CD4-positive, CD25-positive, alpha-beta regulatory T cell (primary cell): ENCODE measurements at regions not wholly inside any gene's neighbourhood (a gene's known extent, or its start where the extent isn't known, plus 50 kb on each side); places are given as distances from the start of the nearest gene placed in this dataset.
A peak's percentile ranks its signal among the peaks of the same experiment; 100 is the strongest.

Experiments
- ATAC-seq, 2 donors: fragments of 150-1000 bp; cut with Tn5 transposase; one replicate each; pipeline ENCODE4 v1.10.0; 2021; ENCODE audit warnings: low read depth in 2 of 2, moderate number of reproducible peaks in 2 of 2, moderate library complexity in 1 of 2
- DNase-seq, 3 donors: peaks; one replicate each; pipeline versions ENCODE4 v3.0.0 to v3.0.0-alpha.2; 2012 to 2022; ENCODE audit warnings: mixed read lengths in 1 of 3
- H3K27ac ChIP-seq: one replicate; pipeline ENCODE4 v1.7.0; 2013; ENCODE audit warnings: mild to moderate bottlenecking, low read length; ENCODE audit not compliant: insufficient read depth, poor library complexity, severe bottlenecking
- H3K27me3 ChIP-seq: one replicate; pipeline ENCODE4 v1.7.0; 2013; ENCODE audit warnings: low read length; ENCODE audit not compliant: control insufficient read depth, insufficient read depth
- H3K36me3 ChIP-seq: one replicate; pipeline ENCODE4 v1.7.0; 2013; ENCODE audit warnings: mild to moderate bottlenecking, low read length, moderate library complexity; ENCODE audit not compliant: control insufficient read depth, insufficient read depth
- H3K4me1 ChIP-seq: 2 replicates; pipeline ENCODE4 v1.7.0; 2013; ENCODE audit warnings: mild to moderate bottlenecking, low read length; ENCODE audit not compliant: insufficient read depth, control insufficient read depth, poor library complexity, severe bottlenecking
- H3K4me3 ChIP-seq: one replicate; pipeline ENCODE4 v1.7.0; 2013; ENCODE audit warnings: low read depth, mild to moderate bottlenecking, low read length, moderate library complexity
- H3K9me3 ChIP-seq, 2 experiments: 1 replicate in 1 of 2; 2 replicates in 1 of 2; pipeline ENCODE4 v1.7.0; 2013; ENCODE audit warnings: low read length in 2 of 2, mild to moderate bottlenecking in 1 of 2, moderate library complexity in 1 of 2; ENCODE audit not compliant: control insufficient read depth in 2 of 2
- H3K27ac Mint-ChIP-seq, 3 donors: one replicate each; pipeline ENCODE4 v1.8.0; 2020 to 2022; ENCODE audit warnings: mild to moderate bottlenecking in 3 of 3, mixed read lengths in 3 of 3, moderate library complexity in 2 of 3
- H3K27me3 Mint-ChIP-seq: one replicate; pipeline ENCODE4 v1.8.0; 2022; ENCODE audit warnings: mild to moderate bottlenecking, mixed read lengths
- H3K36me3 Mint-ChIP-seq: one replicate; pipeline ENCODE4 v1.8.0; 2020; ENCODE audit warnings: mixed read lengths
- H3K4me1 Mint-ChIP-seq, 4 donors: one replicate each; pipeline ENCODE4 v1.8.0; 2020 to 2022; ENCODE audit warnings: mixed read lengths in 4 of 4, mild to moderate bottlenecking in 1 of 4
- H3K4me3 Mint-ChIP-seq, 4 donors: one replicate each; pipeline ENCODE4 v1.8.0; 2020 to 2022; ENCODE audit warnings: mild to moderate bottlenecking in 4 of 4, mixed read lengths in 4 of 4, moderate library complexity in 3 of 4
- H3K9me3 Mint-ChIP-seq, 7 donors: one replicate each; pipeline ENCODE4 v1.8.0; 2020 to 2022; ENCODE audit warnings: mixed read lengths in 7 of 7, mild to moderate bottlenecking in 3 of 7, moderate library complexity in 2 of 7

DNA sequence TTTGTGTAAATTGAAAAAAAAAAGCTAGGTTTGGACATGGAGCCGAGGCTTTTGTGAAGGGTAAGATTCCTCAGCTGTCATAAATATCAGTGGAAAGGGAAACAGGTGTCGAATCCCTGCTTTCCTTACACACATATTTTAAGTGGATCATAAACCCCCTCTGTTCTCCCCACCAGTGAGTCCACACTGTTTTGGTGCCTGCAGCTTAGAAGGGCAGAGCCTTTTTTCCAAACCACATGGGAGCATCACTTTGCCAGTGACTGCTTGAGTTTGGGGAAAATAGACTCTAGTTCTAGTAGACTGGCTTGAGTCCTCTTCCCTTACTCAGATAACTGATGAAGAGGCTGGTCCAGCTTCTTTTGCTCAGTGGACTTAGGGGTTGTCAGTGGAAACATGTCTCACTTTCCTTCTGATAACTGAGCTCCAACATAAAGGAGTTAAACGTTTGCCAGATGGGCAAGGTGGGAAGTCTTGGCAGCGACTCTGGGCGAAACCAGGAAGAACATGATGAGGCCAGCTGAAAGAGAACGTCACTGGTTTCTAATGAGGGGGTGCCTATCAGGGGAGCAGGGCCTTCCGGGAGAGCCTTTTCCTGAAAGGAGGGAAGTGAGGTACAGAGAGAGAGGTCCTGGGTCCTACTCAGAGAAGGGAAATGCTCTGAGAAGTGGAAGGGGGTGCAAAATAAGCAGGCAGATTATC lies 168.1 kb upstream of the PARP11 start:
- Histone ChIP-seq H3K36me3 (no peaks in the 10 kb centered on the region), H3K27ac (no peak overlapping the region), H3K4me3 (no peak overlapping the region), H3K27me3 (no peaks in the 10 kb centered on the region), H3K4me1 (no peaks in the 10 kb centered on the region), H3K9me3 (no peaks in the 10 kb centered on the region)
- Mint-ChIP-seq H3K36me3 (no peaks in the 10 kb centered on the region), H3K4me1 (peaks cover 0 to 4% (median under 1%) of the 10 kb centered on the region in 4 donors), H3K4me3 (no peak overlapping the region), H3K27me3 (peaks cover 6% of the 10 kb centered on the region), H3K27ac (no peak overlapping the region), H3K9me3 (no peaks in the 10 kb centered on the region)
- ATAC-seq (no peak), DNase-seq (no peak)

DNA sequence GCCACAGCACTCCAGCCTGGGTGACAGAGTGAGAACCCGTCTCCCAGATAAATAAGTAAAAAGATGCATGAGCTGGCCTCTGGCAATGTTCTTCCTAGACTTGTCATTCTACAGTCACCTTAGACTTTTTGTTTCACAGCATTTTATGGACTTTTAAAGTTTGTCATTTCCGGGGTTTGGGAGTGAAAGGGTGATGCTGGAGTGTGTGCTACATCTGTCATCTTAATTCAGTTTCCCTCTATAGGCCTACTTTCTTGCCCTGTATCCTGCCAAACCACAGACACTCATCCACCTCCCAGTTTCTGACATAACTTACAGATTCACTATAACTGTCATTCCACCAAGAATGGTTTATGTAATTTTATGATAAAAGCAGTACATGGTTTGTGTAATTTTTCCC lies 166.7 kb upstream of the PARP11 start:
- H3K9me3 Mint-ChIP-seq, result no peaks in the 10 kb centered on the region
- H3K4me1 Mint-ChIP-seq, result peaks cover 0 to 4% (median 2%) of the 10 kb centered on the region in 4 donors
- no peaks in the 10 kb centered on the region for H3K9me3 ChIP-seq
- H3K4me3 ChIP-seq, result no peak overlapping the region
- no peaks in the 10 kb centered on the region for H3K36me3 Mint-ChIP-seq
- ATAC-seq (no peak), DNase-seq (no peak)
- no peak overlapping the region for H3K27ac ChIP-seq
- no peak overlapping the region for H3K4me3 Mint-ChIP-seq
- peaks cover 15% of the 10 kb centered on the region for H3K27me3 Mint-ChIP-seq
- H3K36me3 ChIP-seq, result no peaks in the 10 kb centered on the region
- no peaks in the 10 kb centered on the region for H3K27me3 ChIP-seq
- H3K4me1 ChIP-seq, result no peaks in the 10 kb centered on the region
- no peak overlapping the region for H3K27ac Mint-ChIP-seq

DNA sequence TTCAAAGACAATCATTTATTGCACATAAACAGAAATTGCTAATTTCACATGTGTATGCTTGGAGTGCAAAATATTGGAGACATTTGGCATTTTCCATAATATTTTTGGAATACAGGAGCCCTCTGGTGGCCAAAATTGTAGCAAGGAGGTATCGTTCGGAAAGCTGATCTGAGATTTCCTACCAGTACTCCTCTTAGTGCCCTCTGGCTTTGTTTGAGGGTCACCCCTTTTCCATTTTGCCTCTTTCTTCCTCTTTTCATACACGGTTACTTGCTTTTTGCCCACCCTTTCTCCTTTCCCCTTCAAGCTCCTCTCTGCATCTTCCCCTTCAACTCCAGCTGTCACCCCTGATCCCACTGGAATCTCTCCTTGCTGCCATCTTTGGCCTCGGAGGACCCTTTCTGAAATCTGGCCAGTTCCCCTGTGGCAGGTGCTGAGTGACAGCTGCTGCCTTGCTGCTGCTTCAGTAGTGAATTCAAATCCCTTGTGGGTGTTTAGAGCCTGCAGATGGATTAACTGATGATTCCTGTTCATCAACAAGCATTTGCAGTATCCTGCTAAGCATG lies 164.6 kb upstream of the PARP11 start:
- H3K36me3 Mint-ChIP-seq, result no peaks in the 10 kb centered on the region
- H3K36me3 ChIP-seq, result no peaks in the 10 kb centered on the region
- H3K9me3 Mint-ChIP-seq, result no peaks in the 10 kb centered on the region
- peak overlapping the region in 1 of 3 donors; percentile 27 for H3K27ac Mint-ChIP-seq
- H3K27me3 Mint-ChIP-seq, result peaks cover 29% of the 10 kb centered on the region
- H3K4me1 Mint-ChIP-seq, result peaks cover 0 to 10% (median 3%) of the 10 kb centered on the region in 4 donors
- peak overlapping the region in 2 of 4 donors; percentile 5 to 49 for H3K4me3 Mint-ChIP-seq
- no peak for ATAC-seq
- H3K4me3 ChIP-seq, result no peak overlapping the region
- DNase-seq, result no peak
- no peaks in the 10 kb centered on the region for H3K9me3 ChIP-seq
- H3K4me1 ChIP-seq, result no peaks in the 10 kb centered on the region
- no peaks in the 10 kb centered on the region for H3K27me3 ChIP-seq
- H3K27ac ChIP-seq, result no peak overlapping the region

DNA sequence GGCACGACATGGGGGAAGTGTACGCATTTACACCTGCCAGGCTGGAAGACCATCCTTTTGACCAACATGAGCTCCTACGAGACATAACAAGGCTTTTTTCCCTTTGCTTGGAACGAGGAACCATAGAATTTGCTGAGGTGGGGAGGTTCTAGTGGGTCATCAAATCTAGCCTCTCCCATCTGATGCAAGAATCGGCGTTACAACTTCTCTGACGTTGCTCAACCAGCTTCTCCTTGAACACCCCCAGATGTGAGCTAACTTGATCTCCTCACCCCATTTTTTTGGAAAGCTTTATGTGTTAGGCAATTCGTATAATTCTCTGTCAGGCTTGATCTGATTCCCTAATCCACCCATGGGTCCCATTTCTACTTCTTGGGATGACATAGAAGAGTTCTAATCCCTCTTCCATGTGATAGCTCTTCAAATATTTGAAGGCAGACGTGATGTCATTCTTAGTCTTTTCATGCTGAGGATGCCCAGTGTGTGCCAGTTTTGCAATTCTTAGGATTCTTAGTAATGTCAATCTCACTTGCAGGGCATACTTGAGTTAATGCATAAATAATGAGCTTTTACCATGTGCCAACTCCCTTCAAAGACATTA lies 163.6 kb upstream of the PARP11 start:
- no peaks in the 10 kb centered on the region for H3K4me1 ChIP-seq
- ATAC-seq, result no peak
- no peak overlapping the region for H3K27ac Mint-ChIP-seq
- no peaks in the 10 kb centered on the region for H3K9me3 Mint-ChIP-seq
- no peaks in the 10 kb centered on the region for H3K36me3 Mint-ChIP-seq
- peaks cover 29% of the 10 kb centered on the region for H3K27me3 Mint-ChIP-seq
- H3K4me1 Mint-ChIP-seq, result peaks cover 0 to 14% (median 5%) of the 10 kb centered on the region in 4 donors
- H3K36me3 ChIP-seq, result no peaks in the 10 kb centered on the region
- H3K4me3 Mint-ChIP-seq, result peak overlapping the region in 1 of 4 donors; percentile 34
- H3K4me3 ChIP-seq, result no peak overlapping the region
- no peaks in the 10 kb centered on the region for H3K9me3 ChIP-seq
- no peaks in the 10 kb centered on the region for H3K27me3 ChIP-seq
- DNase-seq, result no peak
- no peak overlapping the region for H3K27ac ChIP-seq

DNA sequence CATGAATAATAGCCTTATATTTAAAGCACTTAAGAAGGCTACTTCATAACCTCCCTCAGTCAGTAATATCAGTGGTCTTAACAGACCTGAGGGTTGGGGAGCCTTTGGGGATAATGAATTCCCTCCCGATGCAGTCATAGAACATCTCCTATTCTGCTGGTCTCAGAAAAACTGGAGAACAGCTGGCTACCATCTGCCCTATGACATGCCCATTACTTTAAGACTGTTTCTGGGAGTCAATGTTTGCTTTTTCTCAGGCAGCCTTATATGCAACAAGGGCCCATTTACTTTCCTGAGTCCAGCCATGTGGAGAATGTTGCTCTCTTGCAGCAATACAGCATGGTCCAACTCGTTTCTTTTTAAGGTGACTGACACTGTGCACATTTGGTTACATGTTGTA lies 161.7 kb upstream of the PARP11 start:
- Mint-ChIP-seq H3K9me3 (no peaks in the 10 kb centered on the region), H3K4me3 (no peak overlapping the region), H3K27ac (no peak overlapping the region), H3K36me3 (no peaks in the 10 kb centered on the region), H3K27me3 (peaks cover 23% of the 10 kb centered on the region), H3K4me1 (peaks cover 0 to 20% (median 13%) of the 10 kb centered on the region in 4 donors)
- Histone ChIP-seq H3K27ac (no peak overlapping the region), H3K4me3 (no peak overlapping the region), H3K4me1 (peaks cover 12% of the 10 kb centered on the region), H3K36me3 (no peaks in the 10 kb centered on the region), H3K27me3 (no peaks in the 10 kb centered on the region), H3K9me3 (no peaks in the 10 kb centered on the region)
- ATAC-seq (no peak), DNase-seq (no peak)

DNA sequence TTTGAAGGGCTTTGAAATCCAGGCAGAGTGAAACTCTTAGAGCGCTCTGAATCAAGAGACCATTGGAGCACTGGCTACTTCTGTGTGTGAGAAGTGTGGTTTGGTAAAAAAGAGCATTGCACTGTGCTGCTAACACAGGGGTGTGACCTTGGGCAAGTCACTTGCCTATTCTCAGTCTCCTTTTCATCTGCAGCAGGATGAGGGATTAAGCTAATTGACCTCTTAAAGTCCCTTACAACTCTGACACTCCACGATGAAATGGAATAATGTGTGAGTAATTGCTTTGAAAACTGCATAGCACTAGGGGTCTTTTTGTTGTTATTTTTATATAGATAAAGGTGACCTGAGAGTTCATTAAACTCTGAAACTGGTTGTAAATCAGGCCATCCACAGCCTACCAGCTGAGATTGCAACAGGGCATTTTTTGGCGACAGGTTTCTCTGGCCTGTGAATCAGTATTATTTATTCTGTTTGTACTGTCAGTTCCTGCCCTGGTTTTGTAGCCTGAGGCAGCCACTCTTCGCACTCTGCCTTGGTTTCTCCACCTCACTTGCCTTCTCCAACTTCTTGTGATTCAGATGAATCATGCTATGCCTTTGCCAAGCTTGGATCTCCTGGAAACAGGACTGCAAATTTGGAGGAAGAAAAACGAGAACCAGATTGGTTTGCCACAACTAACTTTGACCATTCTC lies 159.9 kb upstream of the PARP11 start:
- H3K4me3 ChIP-seq, result no peak overlapping the region
- H3K4me1 ChIP-seq, result peaks cover 12% of the 10 kb centered on the region
- H3K27me3 ChIP-seq, result no peaks in the 10 kb centered on the region
- ATAC-seq (no peak), DNase-seq (no peak)
- Mint-ChIP-seq H3K9me3 (no peaks in the 10 kb centered on the region), H3K4me1 (peaks cover 5 to 27% (median 17%) of the 10 kb centered on the region in 4 donors), H3K36me3 (no peaks in the 10 kb centered on the region), H3K27me3 (peaks cover 23% of the 10 kb centered on the region), H3K27ac (no peak overlapping the region), H3K4me3 (peak overlapping the region in 3 of 4 donors; percentile 17 to 48 (median 42))
- H3K9me3 ChIP-seq, result no peaks in the 10 kb centered on the region
- no peaks in the 10 kb centered on the region for H3K36me3 ChIP-seq
- no peak overlapping the region for H3K27ac ChIP-seq

DNA sequence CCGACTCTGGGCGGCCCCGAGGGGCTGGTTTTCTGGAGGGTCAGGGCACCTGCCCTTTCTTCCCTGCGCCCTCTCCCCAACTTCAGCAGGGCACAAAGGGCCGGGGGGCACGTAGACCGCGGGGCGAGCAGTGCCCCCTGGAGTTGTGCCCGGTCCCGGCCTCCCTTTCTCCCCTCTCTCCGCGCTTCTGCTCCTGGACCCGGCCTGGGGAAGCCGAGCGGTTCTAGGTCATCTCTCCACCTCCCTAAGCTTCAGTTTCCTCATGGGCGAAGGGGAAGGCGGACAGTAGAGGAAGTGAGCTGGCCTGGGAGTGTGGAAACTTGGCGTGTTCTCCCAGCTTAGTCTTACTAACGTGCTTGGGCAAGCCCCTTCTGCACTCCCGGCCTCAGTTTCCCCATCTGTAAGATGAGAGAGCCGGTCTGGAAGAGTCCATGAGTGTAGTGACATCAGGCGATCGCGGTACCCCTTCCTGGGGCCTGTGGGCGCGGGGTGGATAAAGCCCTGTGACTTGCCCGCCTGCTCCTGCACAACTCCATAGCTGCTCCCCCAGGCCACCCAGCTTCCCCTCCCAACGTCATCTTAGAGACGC lies 158.6 kb upstream of the PARP11 start:
- peaks cover 24% of the 10 kb centered on the region for H3K4me1 ChIP-seq
- no peaks in the 10 kb centered on the region for H3K36me3 ChIP-seq
- H3K9me3 Mint-ChIP-seq, result no peaks in the 10 kb centered on the region
- H3K27me3 Mint-ChIP-seq, result peaks cover 23% of the 10 kb centered on the region
- H3K27ac ChIP-seq, result no peak overlapping the region
- no peaks in the 10 kb centered on the region for H3K27me3 ChIP-seq
- peak overlapping the region in 1 of 3 donors; percentile 76 for H3K27ac Mint-ChIP-seq
- peak overlapping the region; percentile 28 to 77 (median 74) for H3K4me3 Mint-ChIP-seq
- H3K36me3 Mint-ChIP-seq, result no peaks in the 10 kb centered on the region
- peaks cover 11 to 38% (median 23%) of the 10 kb centered on the region in 4 donors for H3K4me1 Mint-ChIP-seq
- no peak overlapping the region for H3K4me3 ChIP-seq
- no peak for DNase-seq
- H3K9me3 ChIP-seq, result no peaks in the 10 kb centered on the region
- ATAC-seq, result no peak
